Astrocyte of the spinal cord (primary cell): ENCODE measurements at regions not wholly inside any gene's neighbourhood (a gene's known extent, or its start where the extent isn't known, plus 50 kb on each side); places are given as distances from the start of the nearest gene placed in this dataset.

Experiments
- DNase-seq: peaks from one replicate; pipeline ENCODE4 v3.0.0; 2011; ENCODE audit warnings: low read depth, low spot score
- H3K4me3 ChIP-seq: 2 replicates; pipeline ENCODE4 v1.5.1; 2011; ENCODE audit warnings: low read depth, mild to moderate bottlenecking, low read length, moderate library complexity
- in situ Hi-C: cut with HindIII; loops from 2 replicates; pipeline ENCODE4 v1.10.0; 2017; ENCODE audit warnings: low sequenced_read_pairs
- TF ChIP-seq, protein P1 (sequence below): IDR thresholded peaks from 2 replicates; pipeline ENCODE4 v1.5.1; 2012; ENCODE audit warnings: low read depth, mild to moderate bottlenecking, low read length, inconsistent platforms

DNA sequence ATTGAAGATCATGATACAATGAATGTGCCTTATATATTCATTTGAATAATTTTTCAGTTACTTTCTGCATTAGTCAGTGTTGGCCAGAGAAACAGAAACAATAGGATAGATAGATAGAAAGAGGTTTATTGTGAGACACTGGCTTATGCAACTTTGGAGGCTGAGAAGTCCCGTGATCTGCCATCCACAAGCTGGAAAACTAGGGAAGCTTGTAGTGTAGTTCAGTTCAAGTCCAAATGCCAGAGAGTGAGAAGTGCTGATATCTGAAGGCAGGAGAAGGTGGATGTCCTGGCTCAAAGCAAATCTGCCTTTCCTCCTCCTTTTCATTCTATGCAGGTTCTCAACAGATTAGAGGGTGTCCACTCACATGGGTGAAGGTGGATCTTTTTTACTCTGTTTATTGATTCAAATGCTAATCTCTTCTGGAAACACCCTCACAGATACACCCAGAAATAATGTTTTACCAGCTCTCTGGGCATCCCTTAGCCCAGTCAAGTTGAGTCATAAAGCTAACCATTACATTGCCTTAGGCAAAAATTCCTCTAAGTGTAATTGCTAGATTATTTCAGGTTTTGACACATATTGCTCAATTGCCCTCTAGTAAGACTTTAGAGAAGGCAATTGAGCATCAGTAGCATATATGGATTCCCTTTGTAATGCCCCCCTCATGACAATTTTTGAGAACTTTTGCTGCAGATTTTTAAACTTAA lies 341.4 kb downstream of the LPIN1 start:
- H3K4me3 ChIP-seq: no peak overlapping the region
- DNase-seq: no peak
- in situ Hi-C loops: no loop called here
- TF ChIP-seq, protein P1, sequence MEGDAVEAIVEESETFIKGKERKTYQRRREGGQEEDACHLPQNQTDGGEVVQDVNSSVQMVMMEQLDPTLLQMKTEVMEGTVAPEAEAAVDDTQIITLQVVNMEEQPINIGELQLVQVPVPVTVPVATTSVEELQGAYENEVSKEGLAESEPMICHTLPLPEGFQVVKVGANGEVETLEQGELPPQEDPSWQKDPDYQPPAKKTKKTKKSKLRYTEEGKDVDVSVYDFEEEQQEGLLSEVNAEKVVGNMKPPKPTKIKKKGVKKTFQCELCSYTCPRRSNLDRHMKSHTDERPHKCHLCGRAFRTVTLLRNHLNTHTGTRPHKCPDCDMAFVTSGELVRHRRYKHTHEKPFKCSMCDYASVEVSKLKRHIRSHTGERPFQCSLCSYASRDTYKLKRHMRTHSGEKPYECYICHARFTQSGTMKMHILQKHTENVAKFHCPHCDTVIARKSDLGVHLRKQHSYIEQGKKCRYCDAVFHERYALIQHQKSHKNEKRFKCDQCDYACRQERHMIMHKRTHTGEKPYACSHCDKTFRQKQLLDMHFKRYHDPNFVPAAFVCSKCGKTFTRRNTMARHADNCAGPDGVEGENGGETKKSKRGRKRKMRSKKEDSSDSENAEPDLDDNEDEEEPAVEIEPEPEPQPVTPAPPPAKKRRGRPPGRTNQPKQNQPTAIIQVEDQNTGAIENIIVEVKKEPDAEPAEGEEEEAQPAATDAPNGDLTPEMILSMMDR: no peak

- TF ChIP-seq, protein P1: no peak
- H3K4me3 ChIP-seq: no peak overlapping the region
- no peak for DNase-seq
- in situ Hi-C loops: no loop called here
These were observed 342.6 kb downstream of the LPIN1 start for GRCh38 chr2:12089001-12089400.

DNA sequence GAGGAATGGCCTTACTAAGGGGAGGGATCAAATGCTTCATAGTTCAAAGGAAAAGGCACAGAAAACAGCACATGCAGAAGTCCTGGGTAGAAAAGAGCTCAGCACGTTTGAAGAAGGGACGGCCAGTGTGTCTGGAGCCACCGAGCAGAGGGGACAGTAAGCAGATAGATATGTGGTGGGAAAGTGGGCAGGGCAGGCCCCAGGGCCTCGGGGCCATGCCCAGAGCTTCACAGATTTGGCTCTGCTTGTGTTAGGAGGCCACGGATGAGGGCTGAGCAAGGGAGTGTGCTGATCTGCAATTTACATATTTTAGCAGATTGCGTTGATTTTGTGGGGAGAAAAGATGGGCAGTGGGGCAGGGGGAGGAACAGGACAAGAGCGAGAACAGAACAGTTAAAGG lies 343.1 kb downstream of the LPIN1 start:
- in situ Hi-C loops: no loop called here
- no peak overlapping the region for H3K4me3 ChIP-seq
- no peak for DNase-seq
- TF ChIP-seq, protein P1: no peak

DNA sequence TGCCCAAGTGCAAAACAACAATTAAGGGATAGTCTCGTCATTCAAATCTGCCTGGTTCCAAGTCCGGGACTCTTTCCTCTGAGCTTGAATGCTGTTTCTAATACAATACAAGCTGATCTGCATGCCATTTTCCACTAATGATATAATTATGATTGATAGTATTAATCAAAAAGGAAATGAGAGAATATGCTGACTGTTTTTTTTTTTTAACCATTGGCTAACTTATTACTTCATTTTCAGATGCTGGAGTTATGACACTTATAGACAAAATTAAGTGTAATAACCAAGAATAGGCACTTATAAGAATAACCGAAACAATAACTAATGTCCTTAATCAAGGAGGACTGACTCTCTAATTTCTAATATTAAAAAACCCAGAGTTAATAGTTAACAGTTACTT lies 343.6 kb downstream of the LPIN1 start:
- no peak for DNase-seq
- in situ Hi-C loops: no loop called here
- TF ChIP-seq, protein P1: no peak
- H3K4me3 ChIP-seq: no peak overlapping the region

DNA sequence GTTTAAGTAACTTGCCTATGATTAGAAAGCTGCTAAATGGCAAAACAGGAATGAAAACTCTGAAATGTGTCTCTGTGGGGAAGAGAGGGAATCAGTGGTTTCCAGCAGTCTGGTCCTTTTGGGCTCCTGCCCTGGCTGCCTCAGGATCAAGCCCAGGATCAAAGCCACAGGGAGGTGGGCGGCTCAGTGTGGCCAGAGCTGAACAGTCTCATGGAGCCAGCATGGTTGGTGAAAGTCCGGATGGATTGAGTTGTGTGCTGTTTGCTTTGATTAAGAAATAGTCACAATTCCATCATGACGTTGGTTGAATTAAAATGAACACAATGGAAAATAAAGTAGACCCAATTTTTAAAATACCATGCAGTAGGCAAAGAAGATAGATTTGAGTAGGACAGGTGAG lies 344.2 kb downstream of the LPIN1 start:
- no peak for DNase-seq
- in situ Hi-C loops: no loop called here
- no peak overlapping the region for H3K4me3 ChIP-seq
- TF ChIP-seq, protein P1: no peak

- TF ChIP-seq, protein P1: no peak
- H3K4me3 ChIP-seq: no peak overlapping the region
- peak; percentile 44 for DNase-seq
- in situ Hi-C loops: no loop called here
These were observed 344.9 kb downstream of the LPIN1 start for GRCh38 chr2:12091201-12091806.
